Vagina (tissue), 2 donors: ENCODE measurements at regions not wholly inside any gene's neighbourhood (a gene's known extent, or its start where the extent isn't known, plus 50 kb on each side); places are given as distances from the start of the nearest gene placed in this dataset.

ENCODE experiments used
- DNase-seq, 2 donors: peaks; one replicate each; pipeline ENCODE4 v3.0.0-alpha.2; 2017; ENCODE audit errors: extremely low spot score in 2 of 2
- H3K27ac ChIP-seq: fragments of 200-600 bp; sonication (generic); one replicate; pipeline ENCODE4 v1.5.1; 2019
- H3K27me3 ChIP-seq: fragments of 200-600 bp; sonication (generic); one replicate; pipeline ENCODE4 v1.5.1; 2019
- H3K36me3 ChIP-seq, 2 donors: fragments of 200-600 bp; sonication (generic); one replicate each; pipeline ENCODE4 v1.5.1; 2017 to 2019
- H3K4me1 ChIP-seq: fragments of 200-600 bp; sonication (generic); one replicate; pipeline ENCODE4 v1.5.1; 2019
- H3K4me3 ChIP-seq, 2 donors: fragments of 200-600 bp; sonication (generic); 1 replicate in 1 of 2; 2 replicates in 1 of 2; pipeline ENCODE4 v1.5.1; 2016 to 2019
- H3K9me3 ChIP-seq: fragments of 200-600 bp; sonication (generic); one replicate; pipeline ENCODE4 v1.5.1; 2019
- CTCF ChIP-seq, 3 experiments: fragments of 450-650 bp in 2 of 3; fragments of 200-600 bp in 1 of 3; sonication (generic) in 1 of 3; IDR thresholded peaks; one replicate each; pipeline ENCODE4 v1.5.1; 2017 to 2019; ENCODE audit warnings: antibody characterized with exemption in 3 of 3, mild to moderate bottlenecking in 2 of 3, moderate library complexity in 2 of 3
- POLR2A ChIP-seq, 2 donors: fragments of 450-650 bp; IDR thresholded peaks; one replicate each; pipeline ENCODE4 v1.6.1; 2017; ENCODE audit warnings: antibody characterized with exemption in 2 of 2, mild to moderate bottlenecking in 2 of 2, moderate library complexity in 2 of 2
- POLR2AphosphoS5 ChIP-seq, 2 donors: sonication (generic); formaldehyde crosslinking; IDR thresholded peaks; one replicate each; pipeline ENCODE4 v1.9.0; 2017; ENCODE audit warnings: antibody characterized with exemption in 2 of 2, mild to moderate bottlenecking in 2 of 2, low read depth in 1 of 2; ENCODE audit not compliant: insufficient read depth in 1 of 2
- intact Hi-C: fragments of 100-400 bp; cut with DNase I; formaldehyde crosslinking; loops from one replicate; pipeline ENCODE4 v1.15.1; 2023

DNA sequence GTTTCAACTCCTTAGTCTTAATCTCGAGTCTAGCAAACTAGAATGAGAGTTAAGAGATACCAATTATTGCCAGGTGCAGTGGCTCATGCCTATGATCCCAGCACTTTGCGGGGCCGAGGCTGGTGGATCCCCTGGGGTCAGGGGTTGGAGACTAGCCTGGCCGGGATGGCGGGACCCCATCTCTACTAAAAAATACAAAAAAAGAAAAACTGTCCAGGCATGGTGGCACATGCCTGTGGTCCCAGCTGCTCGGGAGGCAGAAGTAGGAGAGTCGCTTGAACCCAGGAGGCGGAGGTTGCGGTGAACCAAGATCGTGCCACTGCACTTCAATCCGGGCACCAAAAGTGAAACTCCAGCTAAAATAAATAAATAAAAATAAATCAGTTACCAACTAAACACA is 1119.5 kb upstream of the ATXN8OS start:
- H3K9me3 ChIP-seq, result no peaks in the 10 kb centered on the region
- H3K27ac ChIP-seq, result no peak overlapping the region
- H3K4me1 ChIP-seq, result no peaks in the 10 kb centered on the region
- H3K36me3 ChIP-seq, result no peaks in the 10 kb centered on the region
- DNase-seq, result no peak
- H3K4me3 ChIP-seq, result no peak overlapping the region
- intact Hi-C loops, result no loop called here
- TF ChIP-seq CTCF (IDR thresholded peaks at IDR 0.05) (no peak), POLR2A (IDR thresholded peaks at IDR 0.05) (no peak), POLR2AphosphoS5 (IDR thresholded peaks at IDR 0.05; ENCODE audit: insufficient read depth in 1 of 2, low read depth in 1 of 2) (no peak)
- H3K27me3 ChIP-seq, result no peaks in the 10 kb centered on the region

GRCh38 chr13:68987585-68987984 is 1120.0 kb upstream of the ATXN8OS start:
- no peak overlapping the region for H3K4me3 ChIP-seq
- no peaks in the 10 kb centered on the region for H3K27me3 ChIP-seq
- H3K27ac ChIP-seq, result no peak overlapping the region
- no peaks in the 10 kb centered on the region for H3K36me3 ChIP-seq
- no peak for DNase-seq
- intact Hi-C loops, result no loop called here
- no peaks in the 10 kb centered on the region for H3K4me1 ChIP-seq
- TF ChIP-seq CTCF (IDR thresholded peaks at IDR 0.05), result no peak
- TF ChIP-seq POLR2A (IDR thresholded peaks at IDR 0.05), result no peak
- TF ChIP-seq POLR2AphosphoS5 (IDR thresholded peaks at IDR 0.05; ENCODE audit: insufficient read depth in 1 of 2, low read depth in 1 of 2), result no peak
- no peaks in the 10 kb centered on the region for H3K9me3 ChIP-seq

- intact Hi-C loops, result no loop called here
Measured at GRCh38 chr13:68984688-68985319, 1122.8 kb upstream of the ATXN8OS start.

GRCh38 chr13:68982961-68983619 is 1124.5 kb upstream of the ATXN8OS start:
- no peaks in the 10 kb centered on the region for H3K9me3 ChIP-seq
- H3K4me3 ChIP-seq, result no peak overlapping the region
- H3K36me3 ChIP-seq, result no peaks in the 10 kb centered on the region
- no peaks in the 10 kb centered on the region for H3K27me3 ChIP-seq
- H3K4me1 ChIP-seq, result no peaks in the 10 kb centered on the region
- TF ChIP-seq CTCF (IDR thresholded peaks at IDR 0.05) (no peak), POLR2AphosphoS5 (IDR thresholded peaks at IDR 0.05; ENCODE audit: insufficient read depth in 1 of 2, low read depth in 1 of 2) (no peak), POLR2A (IDR thresholded peaks at IDR 0.05) (no peak)
- peak in 1 of 2 donors; percentile 77 for DNase-seq
- no peak overlapping the region for H3K27ac ChIP-seq
- intact Hi-C loops, result no loop called here

More at GRCh38 chr13:68984688-68985319, 1122.8 kb upstream of the ATXN8OS start:
- no peak for DNase-seq
- no peaks in the 10 kb centered on the region for H3K4me1 ChIP-seq
- no peaks in the 10 kb centered on the region for H3K36me3 ChIP-seq
- H3K27ac ChIP-seq, result no peak overlapping the region
- H3K9me3 ChIP-seq, result no peaks in the 10 kb centered on the region
- TF ChIP-seq POLR2A (IDR thresholded peaks at IDR 0.05), result no peak
- no peak for TF ChIP-seq CTCF (IDR thresholded peaks at IDR 0.05)
- TF ChIP-seq POLR2AphosphoS5 (IDR thresholded peaks at IDR 0.05; ENCODE audit: insufficient read depth in 1 of 2, low read depth in 1 of 2), result no peak
- H3K27me3 ChIP-seq, result no peaks in the 10 kb centered on the region
- no peak overlapping the region for H3K4me3 ChIP-seq

GRCh38 chr13:68976287-68976686 is 1131.3 kb upstream of the ATXN8OS start:
- no peak for DNase-seq
- Histone ChIP-seq H3K4me1 (no peaks in the 10 kb centered on the region), H3K27ac (no peak overlapping the region), H3K9me3 (no peaks in the 10 kb centered on the region), H3K4me3 (no peak overlapping the region), H3K36me3 (no peaks in the 10 kb centered on the region), H3K27me3 (no peaks in the 10 kb centered on the region)
- TF ChIP-seq POLR2A (IDR thresholded peaks at IDR 0.05), result no peak
- no peak for TF ChIP-seq POLR2AphosphoS5 (IDR thresholded peaks at IDR 0.05; ENCODE audit: insufficient read depth in 1 of 2, low read depth in 1 of 2)
- no peak for TF ChIP-seq CTCF (IDR thresholded peaks at IDR 0.05)
- intact Hi-C loops, result no loop called here
